ENCODE measurements at regions not wholly inside any gene's neighbourhood (a gene's known extent, or its start where the extent isn't known, plus 50 kb on each side); places are given as distances from the start of the nearest gene placed in this dataset.

DNA sequence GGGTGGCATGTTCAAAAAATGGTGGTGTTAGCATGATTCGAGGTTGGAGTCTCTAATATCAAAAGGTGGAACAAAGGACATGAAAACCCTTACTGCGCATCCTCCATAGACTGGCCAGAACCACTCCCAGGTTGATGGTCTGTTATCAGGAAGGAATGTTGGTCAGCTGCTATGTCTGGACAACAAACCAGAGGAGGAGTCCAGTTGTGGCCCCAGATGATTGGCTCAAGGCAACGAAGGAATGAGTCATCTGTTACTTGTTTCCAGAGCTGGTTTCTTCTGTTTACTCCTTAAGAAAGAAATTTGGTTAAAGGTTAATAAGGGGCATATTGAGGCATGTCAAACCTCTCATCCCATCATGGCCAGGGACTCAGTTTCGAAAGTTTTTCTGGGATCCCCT lies 56.8 kb upstream of the GRIA4 start:
- DNase-seq (ENCODE audit: low spot score), result no peak

DNA sequence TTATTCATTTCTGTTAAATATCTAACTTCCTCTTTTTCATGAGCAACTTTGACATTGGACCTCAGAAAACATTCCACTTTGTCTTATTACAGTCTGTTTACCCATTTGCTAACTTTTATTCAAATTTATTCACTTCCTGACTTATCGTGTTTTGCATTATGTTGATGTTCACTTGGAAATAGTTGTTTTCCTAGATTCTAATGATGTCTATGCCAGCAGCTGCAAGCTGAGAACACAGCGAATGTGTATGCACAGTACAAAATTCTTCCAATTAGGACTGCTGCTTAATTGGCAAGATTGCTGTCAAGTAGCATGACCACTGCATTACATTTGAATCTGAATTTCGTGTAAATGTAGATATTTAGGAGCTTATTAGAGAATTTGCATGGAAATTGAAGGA lies 61.5 kb upstream of the GRIA4 start:
- DNase-seq (ENCODE audit: low spot score), result no peak
- TF ChIP-seq CTCF (IDR thresholded peaks at IDR 0.05; ENCODE audit: extremely low read depth, missing control alignments), result no peak

More for the DNA sequence above, 56.8 kb upstream of the GRIA4 start:
- no peak for TF ChIP-seq CTCF (IDR thresholded peaks at IDR 0.05; ENCODE audit: extremely low read depth, missing control alignments)

- DNase-seq (ENCODE audit: low spot score), result no peak
- no peak for TF ChIP-seq CTCF (IDR thresholded peaks at IDR 0.05; ENCODE audit: extremely low read depth, missing control alignments)
Observed at GRCh38 chr11:105538588-105538987, 71.3 kb upstream of the GRIA4 start.

DNA sequence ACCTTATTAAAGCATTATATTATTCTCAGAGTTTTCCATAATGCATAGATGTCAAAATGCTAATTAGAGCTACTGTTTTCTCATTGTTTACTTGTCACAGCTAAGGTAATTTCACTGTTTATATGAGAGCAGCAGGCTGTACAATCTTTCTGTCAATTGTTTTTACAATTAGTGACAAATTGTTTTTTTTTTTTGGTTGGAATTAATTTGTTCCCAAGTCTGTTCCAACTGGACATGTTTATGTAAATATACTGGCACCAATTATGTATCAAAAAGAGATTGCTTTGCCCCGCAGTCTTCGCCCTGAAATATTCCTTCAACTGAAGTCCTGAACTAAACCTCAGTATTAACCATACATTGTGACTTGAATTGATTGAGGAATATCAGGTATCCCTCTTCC lies 72.3 kb upstream of the GRIA4 start:
- no peak for TF ChIP-seq CTCF (IDR thresholded peaks at IDR 0.05; ENCODE audit: extremely low read depth, missing control alignments)
- no peak for DNase-seq (ENCODE audit: low spot score)

DNA sequence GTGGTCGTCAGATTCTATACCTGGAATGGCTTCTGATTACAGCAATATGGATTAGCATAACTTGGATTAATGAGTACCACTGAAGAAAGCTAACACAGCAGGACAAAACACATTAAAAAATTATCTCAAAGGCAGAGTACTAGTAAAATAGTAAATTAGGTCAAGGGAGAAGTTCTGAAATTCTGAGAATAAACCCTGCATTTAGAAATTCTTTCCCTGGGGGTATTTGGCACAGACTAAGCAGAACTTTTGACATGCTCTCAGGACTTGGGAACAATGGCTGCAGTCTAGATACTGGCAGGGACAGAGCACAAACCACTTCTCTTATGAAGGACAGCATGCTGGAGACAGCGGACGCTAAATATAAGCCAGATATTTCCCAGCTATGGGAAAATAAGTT lies 85.6 kb upstream of the GRIA4 start:
- TF ChIP-seq CTCF (IDR thresholded peaks at IDR 0.05; ENCODE audit: extremely low read depth, missing control alignments), result no peak
- DNase-seq (ENCODE audit: low spot score), result no peak

- TF ChIP-seq CTCF (IDR thresholded peaks at IDR 0.05; ENCODE audit: extremely low read depth, missing control alignments), result no peak
- no peak for DNase-seq (ENCODE audit: low spot score)
Observed at GRCh38 chr11:105520706-105521345, 89.0 kb upstream of the GRIA4 start.

DNA sequence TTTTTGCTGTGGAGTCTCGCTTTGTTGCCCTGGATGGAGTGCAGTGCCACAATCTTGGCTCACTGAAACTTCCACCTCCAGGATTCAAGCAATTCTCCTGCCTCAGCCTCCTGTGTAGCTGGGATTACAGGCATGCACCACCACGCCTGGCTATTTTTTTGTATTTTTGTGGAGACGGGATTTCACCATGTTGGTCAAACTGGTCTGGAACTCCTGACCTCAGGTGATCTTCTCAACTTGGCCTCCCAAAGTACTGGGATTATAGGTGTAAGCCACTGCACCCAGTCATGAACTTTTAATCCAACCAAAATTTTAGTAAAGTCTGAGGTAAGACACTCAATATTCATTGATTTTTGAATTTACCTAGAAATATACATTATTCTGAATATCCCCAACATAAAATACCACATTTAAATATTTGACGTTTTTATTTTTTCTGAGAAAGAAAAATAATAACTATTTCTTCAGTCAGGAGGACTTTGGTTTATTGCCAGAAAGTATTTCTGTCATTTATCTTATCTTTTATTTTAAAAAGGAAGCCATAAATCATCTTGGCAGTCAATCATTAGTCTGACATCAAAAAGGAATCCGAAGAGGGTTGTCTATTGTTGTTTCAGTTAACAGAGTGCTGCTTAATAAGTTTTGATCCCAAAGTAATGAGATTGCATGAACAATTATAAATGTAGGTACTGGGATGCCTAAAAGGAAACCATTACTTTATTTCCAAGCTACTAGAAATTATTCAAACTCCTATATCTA lies 102.2 kb upstream of the GRIA4 start:
- no peak for DNase-seq (ENCODE audit: low spot score)

More for the DNA sequence above, 102.2 kb upstream of the GRIA4 start:
- TF ChIP-seq CTCF (IDR thresholded peaks at IDR 0.05; ENCODE audit: extremely low read depth, missing control alignments), result no peak

Data from GM20000 (cell line).